SK-N-SH (cell line): ENCODE measurements at regions not wholly inside any gene's neighbourhood (a gene's known extent, or its start where the extent isn't known, plus 50 kb on each side); places are given as distances from the start of the nearest gene placed in this dataset.

Experiments used
- CTCF ChIA-PET: fragments of 300-600, 350-600 bp; formaldehyde crosslinking; extraction: SDS; loops from one replicate; lab custom pipeline; 2021; lab: Yijun Ruan, JAX
- POLR2A ChIA-PET: fragments of 350-600 bp; sonication (Branson Sonifier 250); formaldehyde crosslinking; extraction: SDS; loops from one replicate; lab custom pipeline; 2020; ENCODE audit warnings: antibody characterized with exemption, inconsistent platforms; lab: Yijun Ruan, JAX
- DNase-seq: peaks from one replicate; pipeline ENCODE4 v3.0.0; 2012
- H2AFZ ChIP-seq: fragments of 200-600 bp; sonication (generic); 2 replicates; pipeline ENCODE4 v1.8.1; 2016; ENCODE audit warnings: antibody characterized with exemption, mild to moderate bottlenecking, low read depth
- H3F3A ChIP-seq: fragments of 200-600 bp; sonication (generic); replicated peaks from 2 replicates; pipeline ENCODE3; 2016; ENCODE audit warnings: antibody characterized with exemption, mild to moderate bottlenecking; ENCODE audit not compliant: insufficient read depth
- H3K27ac ChIP-seq, 2 experiments: fragments of 200-500 bp in 1 of 2; fragments of 200-600 bp in 1 of 2; sonication (Bioruptor generic) in 1 of 2; sonication (generic), shearing (Covaris generic) in 1 of 2; 2 replicates each; pipeline versions ENCODE4 v1.5.1 to v1.6.1; 2014 to 2016; ENCODE audit warnings: low read depth in 2 of 2, inconsistent platforms in 1 of 2, low read length in 1 of 2, mild to moderate bottlenecking in 1 of 2, mixed read lengths in 1 of 2
- H3K27me3 ChIP-seq: fragments of 200-600 bp; sonication (generic), shearing (Covaris generic); 2 replicates; pipeline ENCODE4 v1.6.1; 2016; ENCODE audit warnings: mixed run types; ENCODE audit not compliant: insufficient read depth
- H3K36me3 ChIP-seq, 2 experiments: fragments of 200-500 bp in 1 of 2; fragments of 200-600 bp in 1 of 2; sonication (Bioruptor generic) in 1 of 2; sonication (generic) in 1 of 2; replicated peaks in 1 of 2; 2 replicates each; pipeline versions ENCODE3 to v1.5.1; 2014 to 2016; ENCODE audit warnings: low read length in 1 of 2, mild to moderate bottlenecking in 1 of 2; ENCODE audit not compliant: insufficient read depth in 2 of 2, control insufficient read depth in 1 of 2
- H3K4me1 ChIP-seq, 2 experiments: fragments of 200-500 bp in 1 of 2; fragments of 200-600 bp in 1 of 2; sonication (Bioruptor generic) in 1 of 2; sonication (generic), shearing (Covaris generic) in 1 of 2; 2 replicates each; pipeline versions ENCODE4 v1.5.1 to v1.6.1; 2014 to 2016; ENCODE audit warnings: low read depth in 1 of 2, low read length in 1 of 2, mixed run types in 1 of 2; ENCODE audit not compliant: insufficient read depth in 2 of 2, control insufficient read depth in 1 of 2
- H3K4me2 ChIP-seq: fragments of 200-600 bp; sonication (generic), shearing (Covaris generic); 2 replicates; pipeline ENCODE4 v1.6.1; 2017; ENCODE audit warnings: mixed run types
- H3K4me3 ChIP-seq, 2 experiments: fragments of 200-500 bp in 1 of 2; fragments of 200-600 bp in 1 of 2; sonication (Bioruptor generic) in 1 of 2; sonication (generic), shearing (Covaris generic) in 1 of 2; 2 replicates each; pipeline versions ENCODE4 v1.5.1 to v1.8.1; 2014 to 2016; ENCODE audit warnings: low read depth in 2 of 2, inconsistent platforms in 1 of 2, low read length in 1 of 2, mild to moderate bottlenecking in 1 of 2, mixed read lengths in 1 of 2, moderate library complexity in 1 of 2
- H3K79me2 ChIP-seq: fragments of 200-600 bp; sonication (generic); 2 replicates; pipeline ENCODE4 v1.8.1; 2017; ENCODE audit warnings: mild to moderate bottlenecking; ENCODE audit not compliant: insufficient read depth
- H3K9ac ChIP-seq: fragments of 200-600 bp; sonication (generic); 2 replicates; pipeline ENCODE4 v1.6.1; 2017; ENCODE audit warnings: mixed run types
- H3K9me2 ChIP-seq: fragments of 200-600 bp; sonication (generic); 2 replicates; pipeline ENCODE4 v1.6.1; 2017; ENCODE audit warnings: mixed run types
- H3K9me3 ChIP-seq: fragments of 200-600 bp; sonication (generic); 2 replicates; pipeline ENCODE4 v1.6.1; 2017; ENCODE audit warnings: mixed run types, mild to moderate bottlenecking, moderate library complexity
- H4K20me1 ChIP-seq: fragments of 200-600 bp; sonication (generic); 2 replicates; pipeline ENCODE4 v1.6.1; 2017; ENCODE audit warnings: mild to moderate bottlenecking, mixed run types; ENCODE audit not compliant: insufficient read depth
- ELF1 ChIP-seq: IDR thresholded peaks from 2 replicates; pipeline ENCODE4 v1.4.0; 2012
- EP300 ChIP-seq, 2 experiments: IDR thresholded peaks; 2 replicates each; pipeline versions ENCODE4 v1.4.0 to v1.6.1; 2012; ENCODE audit warnings: borderline replicate concordance in 1 of 2, low read depth in 1 of 2, low read length in 1 of 2
- EZH2phosphoT487 ChIP-seq: fragments of 200-600 bp; sonication (generic); IDR thresholded peaks from 2 replicates; pipeline ENCODE4 v1.6.1; 2017; ENCODE audit warnings: low read depth, mixed run types, mild to moderate bottlenecking, antibody characterized with exemption, moderate library complexity, borderline replicate concordance
- MXI1 ChIP-seq: IDR thresholded peaks from 2 replicates; pipeline ENCODE4 v1.6.1; 2012; ENCODE audit warnings: mild to moderate bottlenecking, low read depth, low read length, improper control_type of control experiment
- NFIC ChIP-seq: IDR thresholded peaks from 2 replicates; pipeline ENCODE4 v1.4.0; 2012; ENCODE audit warnings: borderline replicate concordance
- NRF1 ChIP-seq: IDR thresholded peaks from 2 replicates; pipeline ENCODE4 v1.6.1; 2012; ENCODE audit warnings: low read depth, mild to moderate bottlenecking, low read length
- POLR2AphosphoS5 ChIP-seq: IDR thresholded peaks from 2 replicates; pipeline ENCODE4 v1.6.1; 2012; ENCODE audit warnings: low read depth, low read length
- RAD21 ChIP-seq: IDR thresholded peaks from 2 replicates; pipeline ENCODE4 v1.6.1; 2012; ENCODE audit warnings: mild to moderate bottlenecking, low read length
- RCOR1 ChIP-seq: fragments of 150-350 bp; IDR thresholded peaks from 2 replicates; pipeline ENCODE4 v1.6.1; 2017; ENCODE audit warnings: antibody characterized with exemption, low read length
- SIN3A ChIP-seq: IDR thresholded peaks from 2 replicates; pipeline ENCODE4 v1.6.1; 2012; ENCODE audit warnings: low read depth, mild to moderate bottlenecking, low read length, moderate library complexity, borderline replicate concordance
- SMC3 ChIP-seq: IDR thresholded peaks from 2 replicates; pipeline ENCODE4 v1.6.1; 2012; ENCODE audit warnings: low read depth, low read length, improper control_type of control experiment
- TAF1 ChIP-seq: IDR thresholded peaks from 2 replicates; pipeline ENCODE4 v1.6.1; 2012; ENCODE audit warnings: low read depth, mild to moderate bottlenecking, low read length, moderate library complexity, borderline replicate concordance
- TCF12 ChIP-seq: IDR thresholded peaks from 2 replicates; pipeline ENCODE4 v1.4.0; 2012
- YY1 ChIP-seq: IDR thresholded peaks from 2 replicates; pipeline ENCODE4 v1.4.0; 2012; ENCODE audit warnings: low read depth, mild to moderate bottlenecking
- WGBS: methylation state at CpG from one replicate; pipeline ENCODE4 v1.1.6; 2017; ENCODE audit warnings: low lambda C conversion rate; 5-methylcytosine and 5-hydroxymethylcytosine counted together
- TF ChIP-seq, protein P1 (sequence below): IDR thresholded peaks from 2 replicates; pipeline ENCODE4 v1.4.0; 2012; ENCODE audit warnings: low read depth, borderline replicate concordance
- TF ChIP-seq, protein P2 (sequence below): fragments of 150-350 bp; IDR thresholded peaks from 2 replicates; pipeline ENCODE4 v1.6.1; 2016; ENCODE audit warnings: mild to moderate bottlenecking, low read depth, low read length
- TF ChIP-seq, protein P3 (sequence below): IDR thresholded peaks from 2 replicates; pipeline ENCODE4; 2012

DNA sequence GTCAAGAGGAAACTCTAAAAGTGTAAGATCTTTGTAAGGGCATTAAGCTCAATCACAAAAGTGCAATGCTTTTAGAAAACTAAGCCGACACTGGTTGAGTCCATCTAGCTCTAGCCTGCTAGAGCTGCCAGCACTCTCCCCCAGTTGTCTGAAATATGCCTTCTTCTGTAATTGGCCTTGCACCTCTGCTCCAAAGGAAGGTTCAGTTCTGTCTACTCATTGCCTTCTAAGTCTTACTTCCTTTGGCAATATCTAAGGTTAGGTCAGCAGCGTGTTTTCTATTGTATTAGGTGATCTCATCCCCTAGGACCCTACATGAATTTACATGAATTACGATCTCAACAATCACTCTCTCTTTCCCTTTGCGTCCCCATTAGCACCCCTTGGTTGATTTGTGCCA, 378.6 kb downstream of the CBLN4 start:
- no peak overlapping the region for H3K4me2 ChIP-seq
- H3K9me2 ChIP-seq, result no peaks in the 10 kb centered on the region
- H3K36me3 ChIP-seq, result no peaks in the 10 kb centered on the region
- no peak overlapping the region for H3K4me3 ChIP-seq
- H3K79me2 ChIP-seq, result no peaks in the 10 kb centered on the region
- POLR2A ChIA-PET, result no interaction called here
- H3K27ac ChIP-seq, result no peak overlapping the region
- TF ChIP-seq, protein P1, sequence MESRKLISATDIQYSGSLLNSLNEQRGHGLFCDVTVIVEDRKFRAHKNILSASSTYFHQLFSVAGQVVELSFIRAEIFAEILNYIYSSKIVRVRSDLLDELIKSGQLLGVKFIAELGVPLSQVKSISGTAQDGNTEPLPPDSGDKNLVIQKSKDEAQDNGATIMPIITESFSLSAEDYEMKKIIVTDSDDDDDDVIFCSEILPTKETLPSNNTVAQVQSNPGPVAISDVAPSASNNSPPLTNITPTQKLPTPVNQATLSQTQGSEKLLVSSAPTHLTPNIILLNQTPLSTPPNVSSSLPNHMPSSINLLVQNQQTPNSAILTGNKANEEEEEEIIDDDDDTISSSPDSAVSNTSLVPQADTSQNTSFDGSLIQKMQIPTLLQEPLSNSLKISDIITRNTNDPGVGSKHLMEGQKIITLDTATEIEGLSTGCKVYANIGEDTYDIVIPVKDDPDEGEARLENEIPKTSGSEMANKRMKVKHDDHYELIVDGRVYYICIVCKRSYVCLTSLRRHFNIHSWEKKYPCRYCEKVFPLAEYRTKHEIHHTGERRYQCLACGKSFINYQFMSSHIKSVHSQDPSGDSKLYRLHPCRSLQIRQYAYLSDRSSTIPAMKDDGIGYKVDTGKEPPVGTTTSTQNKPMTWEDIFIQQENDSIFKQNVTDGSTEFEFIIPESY, result no peak
- TF ChIP-seq RAD21 (no peak), EP300 (IDR thresholded peaks at IDR 0.05; ENCODE audit: borderline replicate concordance in 1 of 2, low read depth in 1 of 2, low read length in 1 of 2) (no peak), TCF12 (no peak), MXI1 (no peak), SMC3 (no peak), NFIC (no peak), ELF1 (no peak), TAF1 (no peak), SIN3A (no peak), EZH2phosphoT487 (no peak), YY1 (no peak), POLR2AphosphoS5 (no peak), RCOR1 (no peak), NRF1 (no peak)
- TF ChIP-seq, protein P2, sequence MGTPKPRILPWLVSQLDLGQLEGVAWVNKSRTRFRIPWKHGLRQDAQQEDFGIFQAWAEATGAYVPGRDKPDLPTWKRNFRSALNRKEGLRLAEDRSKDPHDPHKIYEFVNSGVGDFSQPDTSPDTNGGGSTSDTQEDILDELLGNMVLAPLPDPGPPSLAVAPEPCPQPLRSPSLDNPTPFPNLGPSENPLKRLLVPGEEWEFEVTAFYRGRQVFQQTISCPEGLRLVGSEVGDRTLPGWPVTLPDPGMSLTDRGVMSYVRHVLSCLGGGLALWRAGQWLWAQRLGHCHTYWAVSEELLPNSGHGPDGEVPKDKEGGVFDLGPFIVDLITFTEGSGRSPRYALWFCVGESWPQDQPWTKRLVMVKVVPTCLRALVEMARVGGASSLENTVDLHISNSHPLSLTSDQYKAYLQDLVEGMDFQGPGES, result no peak
- TF ChIP-seq, protein P3, sequence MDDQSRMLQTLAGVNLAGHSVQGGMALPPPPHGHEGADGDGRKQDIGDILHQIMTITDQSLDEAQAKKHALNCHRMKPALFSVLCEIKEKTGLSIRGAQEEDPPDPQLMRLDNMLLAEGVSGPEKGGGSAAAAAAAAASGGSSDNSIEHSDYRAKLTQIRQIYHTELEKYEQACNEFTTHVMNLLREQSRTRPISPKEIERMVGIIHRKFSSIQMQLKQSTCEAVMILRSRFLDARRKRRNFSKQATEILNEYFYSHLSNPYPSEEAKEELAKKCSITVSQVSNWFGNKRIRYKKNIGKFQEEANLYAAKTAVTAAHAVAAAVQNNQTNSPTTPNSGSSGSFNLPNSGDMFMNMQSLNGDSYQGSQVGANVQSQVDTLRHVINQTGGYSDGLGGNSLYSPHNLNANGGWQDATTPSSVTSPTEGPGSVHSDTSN, result no peak
- TF ChIP-seq, all 33 proteins: peak for 0
- no peaks in the 10 kb centered on the region for H3F3A ChIP-seq
- WGBS, result 35% methylated on average over 4 of the region's 4 CpGs
- no peak for DNase-seq
- H2AFZ ChIP-seq, result no peak overlapping the region
- CTCF ChIA-PET, result no interaction called here
- H3K4me1 ChIP-seq, result no peaks in the 10 kb centered on the region; a peak in 1 of 4 replicates
- no peak overlapping the region for H3K9ac ChIP-seq
- H3K27me3 ChIP-seq, result no peaks in the 10 kb centered on the region
- H4K20me1 ChIP-seq, result no peaks in the 10 kb centered on the region
- H3K9me3 ChIP-seq, result no peaks in the 10 kb centered on the region; the same call in 1 of the 2 replicates
